GM06990 (cell line): ENCODE measurements at regions not wholly inside any gene's neighbourhood (a gene's known extent, or its start where the extent isn't known, plus 50 kb on each side); places are given as distances from the start of the nearest gene placed in this dataset.
"Not testable (repeated sequence)": the region's sequence is repeated elsewhere in the genome, so short reads cannot be mapped to it uniquely, and the experiment has no call there.

Experiments used
- DNase-seq: peaks from one replicate; pipeline ENCODE4 v3.0.0-alpha.2; 2011; ENCODE audit not compliant: insufficient read length; ENCODE audit errors: extremely low read depth
- H3K27me3 ChIP-seq: replicated peaks from 2 replicates; pipeline ENCODE4 v1.6.0; 2011; ENCODE audit warnings: low read length; ENCODE audit not compliant: control insufficient read depth, insufficient read depth
- H3K36me3 ChIP-seq: 2 replicates; pipeline ENCODE4 v1.5.1; 2011; ENCODE audit warnings: low read length; ENCODE audit not compliant: control insufficient read depth, insufficient read depth
- H3K4me3 ChIP-seq: replicated peaks from 2 replicates; pipeline ENCODE4 v1.5.1; 2011; ENCODE audit warnings: low read depth, mild to moderate bottlenecking, control low read depth, low read length
- TF ChIP-seq, protein P1 (sequence below): IDR thresholded peaks from 2 replicates; pipeline ENCODE4 v1.5.1; 2011; ENCODE audit warnings: low read length, control low read depth, mild to moderate bottlenecking, inconsistent platforms; ENCODE audit not compliant: insufficient read depth, poor library complexity, severe bottlenecking

DNA sequence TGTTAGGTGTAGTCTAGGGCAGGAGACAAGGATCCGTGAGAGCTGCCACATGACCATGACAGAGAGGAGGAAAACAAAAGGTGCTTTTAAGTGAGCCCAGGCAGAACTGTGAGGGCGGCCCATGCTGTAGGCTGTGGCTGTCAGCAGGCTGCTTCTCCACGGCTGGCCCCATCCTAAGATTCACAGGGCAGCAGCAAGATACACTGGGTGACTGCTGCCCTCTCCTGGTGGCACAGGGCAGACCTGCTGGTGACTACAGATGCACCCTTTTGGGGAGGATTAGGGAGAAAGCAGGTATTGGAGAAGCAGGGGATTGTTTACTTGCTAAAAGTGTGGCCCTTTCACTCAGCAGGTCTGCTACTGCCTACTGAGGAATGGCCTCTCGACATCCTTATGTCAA is 112.2 kb upstream of the CCZ1B start:
- H3K36me3 ChIP-seq, DNase-seq, H3K4me3 ChIP-seq, H3K27me3 ChIP-seq: not testable (repeated sequence)
- TF ChIP-seq, protein P1, sequence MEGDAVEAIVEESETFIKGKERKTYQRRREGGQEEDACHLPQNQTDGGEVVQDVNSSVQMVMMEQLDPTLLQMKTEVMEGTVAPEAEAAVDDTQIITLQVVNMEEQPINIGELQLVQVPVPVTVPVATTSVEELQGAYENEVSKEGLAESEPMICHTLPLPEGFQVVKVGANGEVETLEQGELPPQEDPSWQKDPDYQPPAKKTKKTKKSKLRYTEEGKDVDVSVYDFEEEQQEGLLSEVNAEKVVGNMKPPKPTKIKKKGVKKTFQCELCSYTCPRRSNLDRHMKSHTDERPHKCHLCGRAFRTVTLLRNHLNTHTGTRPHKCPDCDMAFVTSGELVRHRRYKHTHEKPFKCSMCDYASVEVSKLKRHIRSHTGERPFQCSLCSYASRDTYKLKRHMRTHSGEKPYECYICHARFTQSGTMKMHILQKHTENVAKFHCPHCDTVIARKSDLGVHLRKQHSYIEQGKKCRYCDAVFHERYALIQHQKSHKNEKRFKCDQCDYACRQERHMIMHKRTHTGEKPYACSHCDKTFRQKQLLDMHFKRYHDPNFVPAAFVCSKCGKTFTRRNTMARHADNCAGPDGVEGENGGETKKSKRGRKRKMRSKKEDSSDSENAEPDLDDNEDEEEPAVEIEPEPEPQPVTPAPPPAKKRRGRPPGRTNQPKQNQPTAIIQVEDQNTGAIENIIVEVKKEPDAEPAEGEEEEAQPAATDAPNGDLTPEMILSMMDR, result peak; percentile 26

DNA sequence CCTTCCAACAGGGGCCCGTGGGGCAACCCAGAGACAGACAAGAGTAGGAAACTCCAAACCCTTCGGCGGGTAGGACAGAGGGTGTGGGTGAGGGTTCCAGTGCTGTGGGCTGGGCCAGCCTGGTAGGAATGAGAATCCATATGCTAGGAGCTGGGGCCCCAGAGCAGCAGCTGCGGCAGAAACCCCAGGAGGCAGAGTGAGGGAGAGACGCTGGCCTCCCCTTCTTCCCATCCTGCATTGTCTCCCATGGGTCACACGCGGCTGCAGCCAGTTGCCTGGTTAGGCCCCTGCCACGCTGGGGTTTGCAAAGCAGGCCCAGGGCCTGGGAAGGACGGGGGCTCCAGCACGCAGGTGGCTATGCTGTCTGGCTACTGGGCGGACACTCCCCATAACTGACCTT is 113.1 kb upstream of the CCZ1B start:
- not testable (repeated sequence) for DNase-seq, H3K36me3 ChIP-seq, H3K27me3 ChIP-seq, H3K4me3 ChIP-seq

DNA sequence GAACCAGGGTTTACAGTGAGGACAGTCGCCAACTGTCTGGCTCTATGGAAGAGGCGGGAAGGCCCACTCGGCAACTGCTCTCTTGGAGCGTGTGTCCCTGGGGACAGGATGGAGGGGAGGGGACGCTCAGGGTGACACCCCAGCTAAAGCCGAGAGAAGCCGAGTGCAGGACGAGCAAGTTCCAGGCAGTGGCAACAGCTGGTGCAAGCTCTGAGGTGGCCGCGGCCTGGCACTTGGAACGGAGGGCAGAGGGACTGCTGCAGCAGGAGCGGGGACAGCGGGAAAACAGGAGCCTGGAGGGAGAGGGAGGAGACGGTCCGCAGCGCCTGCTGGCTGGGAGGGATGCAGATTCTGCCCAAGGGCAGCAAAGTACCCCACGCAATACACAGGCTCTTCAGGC is 113.8 kb upstream of the CCZ1B start:
- not testable (repeated sequence) for DNase-seq, H3K4me3 ChIP-seq, H3K36me3 ChIP-seq, H3K27me3 ChIP-seq

DNA sequence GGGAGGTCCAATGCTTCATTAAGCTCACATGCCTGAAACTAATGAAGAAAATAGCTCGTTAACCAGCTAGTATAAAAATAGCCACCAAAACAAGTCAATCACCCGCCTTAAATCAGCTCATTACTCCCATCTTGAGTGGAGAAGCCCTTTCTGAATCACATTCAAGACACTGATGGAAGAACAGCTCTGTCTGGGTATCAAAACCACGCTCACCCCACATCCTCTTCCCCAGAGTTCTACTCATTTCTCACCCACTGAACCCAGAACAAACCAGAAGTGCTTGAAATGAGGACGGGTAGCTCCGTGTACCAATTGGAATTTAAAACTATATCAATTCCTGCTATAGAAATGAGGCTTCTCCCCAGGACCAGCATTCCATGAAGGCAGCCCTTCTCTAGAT is 120.8 kb upstream of the CCZ1B start:
- not testable (repeated sequence) for H3K4me3 ChIP-seq, H3K27me3 ChIP-seq, H3K36me3 ChIP-seq, DNase-seq

DNA sequence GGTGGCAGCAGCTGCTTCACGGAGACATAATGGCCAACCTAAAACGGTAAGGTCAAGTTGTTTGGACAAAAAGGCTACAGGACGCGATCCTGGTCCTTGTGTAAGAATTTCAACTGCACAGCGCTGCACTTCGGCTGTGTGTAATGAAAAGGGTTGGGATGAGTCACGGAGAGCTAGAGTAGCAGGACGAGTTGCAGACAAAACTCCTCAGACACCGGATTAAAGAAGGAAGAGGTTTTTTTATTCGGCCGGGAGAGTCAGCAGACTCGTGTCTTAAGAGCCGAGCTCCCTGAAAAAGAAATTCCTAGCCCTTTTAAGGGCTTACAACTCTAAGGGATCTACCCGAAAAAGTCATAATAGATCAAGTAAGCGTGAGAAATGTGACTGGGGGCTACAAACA is 124.2 kb upstream of the CCZ1B start:
- H3K36me3 ChIP-seq, DNase-seq, H3K4me3 ChIP-seq, H3K27me3 ChIP-seq: not testable (repeated sequence)

DNA sequence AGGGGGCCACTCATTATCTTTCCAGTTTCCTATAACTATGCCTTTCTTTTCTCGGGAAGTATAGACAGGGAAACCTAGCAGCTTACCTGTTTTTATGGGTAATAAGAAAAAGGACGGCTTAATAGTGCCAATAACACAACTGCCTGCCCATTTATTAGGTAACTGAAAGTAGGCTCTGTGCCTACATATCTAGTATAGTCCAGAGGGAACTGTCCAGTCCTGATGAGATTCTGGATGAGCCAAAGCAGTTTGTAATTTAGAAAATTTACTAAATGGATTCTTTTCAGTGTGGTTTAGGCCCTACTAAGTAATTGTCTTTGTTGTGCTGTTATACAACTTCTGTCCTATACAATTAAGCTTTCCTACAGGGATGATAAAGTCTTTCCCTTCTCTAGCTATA is 125.5 kb upstream of the CCZ1B start:
- not testable (repeated sequence) for H3K36me3 ChIP-seq, H3K4me3 ChIP-seq, H3K27me3 ChIP-seq, DNase-seq

DNA sequence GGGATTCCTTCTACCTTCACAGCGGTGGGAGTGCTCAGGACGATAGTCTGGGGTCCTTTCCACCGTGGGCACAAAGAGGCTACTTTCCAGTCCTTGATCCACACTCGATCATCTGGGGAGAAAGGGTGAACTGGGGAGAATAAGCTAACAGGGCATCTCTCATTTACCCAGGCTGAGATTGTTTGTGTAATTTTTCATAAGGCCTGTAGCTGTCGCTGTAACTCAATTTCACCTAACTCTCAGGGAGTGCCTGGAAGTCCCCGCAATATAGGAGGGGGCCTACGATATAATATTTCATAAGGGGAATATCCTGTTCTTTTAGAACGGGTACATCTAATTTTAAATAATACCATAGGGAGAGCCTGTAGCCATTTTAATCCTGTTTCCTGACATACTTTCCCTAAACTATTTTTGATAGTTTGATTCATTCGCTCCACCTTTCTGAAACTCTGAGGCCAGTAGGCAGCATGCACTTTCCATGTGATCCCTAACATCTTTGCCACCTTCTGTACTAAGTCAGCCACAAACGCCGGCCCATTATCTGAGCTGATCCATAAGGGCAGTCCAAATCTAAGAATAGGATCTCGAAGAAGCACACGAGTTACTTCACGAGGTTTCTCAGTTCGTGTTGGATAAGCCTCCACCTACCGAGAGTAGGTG is 127.2 kb upstream of the CCZ1B start:
- not testable (repeated sequence) for H3K4me3 ChIP-seq, H3K36me3 ChIP-seq, H3K27me3 ChIP-seq, DNase-seq
- TF ChIP-seq, protein P1, result peak; percentile 18

DNA sequence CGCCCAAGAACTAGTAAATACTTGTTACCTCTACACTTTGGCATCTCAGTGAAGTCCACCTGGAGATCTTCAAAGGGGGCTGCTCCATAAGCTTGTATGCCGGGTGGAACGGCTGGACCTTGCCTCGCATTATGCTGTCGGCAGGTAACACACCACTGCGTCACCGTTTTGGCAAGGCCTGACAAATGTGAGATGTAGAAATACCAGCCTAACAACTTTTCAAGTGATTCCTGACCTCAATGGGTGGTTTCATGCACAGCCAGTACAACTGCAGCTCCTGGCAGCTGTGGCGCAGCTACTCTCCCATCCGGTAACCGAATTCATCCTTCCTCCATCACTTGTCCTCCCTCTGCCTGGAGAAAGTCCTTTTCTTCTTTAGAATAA is 127.7 kb upstream of the CCZ1B start:
- H3K36me3 ChIP-seq, H3K27me3 ChIP-seq, DNase-seq, H3K4me3 ChIP-seq: not testable (repeated sequence)

DNA sequence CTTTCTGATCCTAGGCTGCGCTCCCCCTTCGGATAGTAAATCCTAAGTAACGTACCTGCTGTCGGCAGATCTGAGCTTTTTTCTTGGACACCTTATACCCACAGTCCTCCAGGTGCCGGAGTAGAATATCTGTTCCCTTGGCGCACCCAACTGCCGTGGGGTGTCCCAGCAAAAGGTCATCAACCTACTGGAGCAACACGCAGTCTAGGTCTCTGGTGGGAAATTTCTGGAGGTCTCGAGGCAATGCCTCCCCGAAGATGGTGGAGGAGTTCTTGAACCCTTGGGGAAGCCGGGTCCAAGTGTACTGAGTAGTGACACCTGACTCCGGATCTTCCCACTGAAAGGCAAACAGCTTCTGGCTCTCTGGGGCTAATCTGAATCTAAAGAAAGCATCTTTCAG is 129.3 kb upstream of the CCZ1B start:
- not testable (repeated sequence) for DNase-seq, H3K36me3 ChIP-seq, H3K4me3 ChIP-seq, H3K27me3 ChIP-seq

DNA sequence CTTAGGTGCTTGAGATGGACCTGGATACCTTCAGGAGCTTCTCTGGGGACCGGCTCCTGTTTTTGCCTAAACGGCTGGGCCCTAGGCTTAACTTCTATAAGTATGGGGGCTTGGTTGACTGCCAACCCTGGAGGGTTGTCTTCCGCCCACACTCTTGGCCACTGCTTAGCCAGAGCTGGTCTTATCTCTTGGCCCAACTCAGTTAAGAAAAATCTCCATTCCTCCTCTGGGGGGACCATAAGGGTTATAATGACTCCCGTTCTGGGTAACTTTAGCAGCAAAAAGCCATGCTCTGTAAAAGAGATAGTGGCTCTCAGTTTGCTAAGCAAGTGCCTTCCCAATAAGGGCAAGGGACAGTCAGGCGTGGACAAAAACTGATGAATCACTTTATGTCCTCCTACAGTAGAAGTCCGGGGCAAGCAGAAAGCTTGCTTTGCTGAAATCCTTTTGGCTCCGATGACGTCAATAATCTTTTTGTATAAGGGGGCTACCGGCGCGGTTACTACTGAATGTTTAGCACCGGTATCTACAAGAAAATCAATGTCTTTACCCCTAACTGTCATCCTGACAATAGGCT is 130.0 kb upstream of the CCZ1B start:
- not testable (repeated sequence) for H3K4me3 ChIP-seq, DNase-seq, H3K36me3 ChIP-seq, H3K27me3 ChIP-seq

DNA sequence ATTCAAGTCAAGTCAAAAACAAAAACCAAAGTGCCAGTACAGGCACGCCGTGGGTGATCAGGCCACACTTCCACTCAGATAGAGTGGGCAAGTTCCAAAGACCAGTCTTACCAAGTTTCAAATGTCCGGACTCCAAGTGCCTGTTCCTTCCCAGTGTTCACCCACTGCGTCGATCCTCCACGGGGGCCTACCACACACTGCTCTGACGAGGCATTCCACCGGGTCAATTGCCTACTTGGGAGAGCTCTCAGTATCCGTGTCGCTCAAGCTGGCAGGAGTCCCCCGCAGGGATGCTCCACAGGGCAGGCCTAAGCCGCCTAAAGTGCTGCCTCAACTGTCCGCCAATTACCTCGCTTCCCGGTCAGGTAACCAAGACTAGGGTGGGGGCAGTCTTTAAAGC is 132.3 kb upstream of the CCZ1B start:
- H3K4me3 ChIP-seq, H3K27me3 ChIP-seq, H3K36me3 ChIP-seq, DNase-seq: not testable (repeated sequence)

DNA sequence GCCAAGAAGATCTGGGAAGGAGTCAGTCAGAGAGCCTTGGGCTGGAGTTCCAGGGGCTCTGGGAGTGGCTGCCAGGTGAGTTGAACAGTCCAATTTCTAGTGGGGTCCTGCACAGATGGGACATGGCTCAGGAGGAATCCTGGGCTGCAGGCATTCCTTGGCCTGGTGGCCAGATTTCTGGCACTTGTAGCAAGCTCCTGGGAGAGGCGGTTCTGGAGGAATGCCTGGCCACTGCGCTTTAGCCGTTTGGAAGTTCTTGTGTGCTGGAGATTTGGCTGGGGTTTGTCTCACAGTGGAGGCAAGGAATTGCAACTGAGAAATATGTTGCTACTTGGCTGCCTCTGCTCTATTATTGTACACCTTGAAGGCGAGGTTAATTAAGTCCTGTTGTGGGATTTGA is 133.9 kb upstream of the CCZ1B start:
- H3K4me3 ChIP-seq, DNase-seq, H3K36me3 ChIP-seq, H3K27me3 ChIP-seq: not testable (repeated sequence)

DNA sequence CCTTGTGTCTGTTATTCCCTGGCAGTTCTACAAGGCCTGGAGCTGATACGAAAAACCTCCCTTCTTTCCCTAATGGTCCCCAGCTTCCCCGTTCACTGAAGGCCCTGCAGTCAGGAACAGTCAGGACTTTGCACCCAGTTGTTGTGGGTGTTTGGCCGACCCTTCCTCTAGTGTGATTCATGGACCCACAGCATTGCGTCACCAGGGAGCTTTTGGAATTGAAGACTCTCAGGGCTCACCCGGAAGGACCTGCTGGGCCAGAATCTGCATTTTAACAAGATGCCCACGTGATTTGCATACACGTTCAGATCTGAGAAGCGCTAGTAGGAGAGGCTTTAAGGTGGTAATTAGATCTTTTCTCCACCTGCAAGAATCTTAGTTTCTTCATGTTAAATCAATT is 136.8 kb upstream of the CCZ1B start:
- H3K4me3 ChIP-seq, H3K36me3 ChIP-seq, DNase-seq, H3K27me3 ChIP-seq: not testable (repeated sequence)
